Endothelial cell of umbilical vein (primary cell): ENCODE measurements at regions not wholly inside any gene's neighbourhood (a gene's known extent, or its start where the extent isn't known, plus 50 kb on each side); places are given as distances from the start of the nearest gene placed in this dataset.

ENCODE experiments used
- BruUV-seq: library from RNA; stranded (reverse); fragments of 400-500 nt; replicated peaks from 2 replicates; lab custom pipeline; 2021; lab: Mats Ljungman, UMichigan
- CTCF ChIA-PET: fragments of 300-600, 350-600 bp; sonication (Branson Sonifier 250); formaldehyde crosslinking; loops from one replicate; lab custom pipeline; 2021; ENCODE audit warnings: antibody characterized with exemption, inconsistent platforms; lab: Charles Lee
- POLR2A ChIA-PET: fragments of 300-600, 350-600 bp; sonication (Branson Sonifier 250); formaldehyde crosslinking; loops from one replicate; lab custom pipeline; 2021; ENCODE audit warnings: antibody characterized with exemption, inconsistent platforms; lab: Charles Lee
- DNase-seq: peaks from one replicate; pipeline ENCODE4 v3.0.0-alpha.2; 2011; ENCODE audit warnings: low read depth, low spot score
- FAIRE-seq: peaks from 2 replicates; lab custom pipeline; 2011; peaks lifted over from hg19 to GRCh38; lab: Jason Lieb, UNC
- H2AFZ ChIP-seq: 2 replicates; pipeline ENCODE4 v1.6.0; 2012; ENCODE audit warnings: low read depth, low read length, control low read depth, inconsistent platforms
- H3K27ac ChIP-seq: 2 replicates; pipeline ENCODE4 v1.5.1; 2011; ENCODE audit warnings: low read depth, mild to moderate bottlenecking, control low read depth, low read length, moderate library complexity; ENCODE audit not compliant: insufficient read depth
- H3K27me3 ChIP-seq, 2 experiments: 2 replicates each; pipeline versions ENCODE4 v1.6.0 to v1.6.1; 2011; ENCODE audit warnings: low read length in 2 of 2, mixed read lengths in 1 of 2; ENCODE audit not compliant: control insufficient read depth in 2 of 2, insufficient read depth in 2 of 2
- H3K36me3 ChIP-seq, 2 experiments: 2 replicates in 1 of 2; 3 replicates in 1 of 2; pipeline ENCODE4 v1.5.1; 2011; ENCODE audit warnings: low read length in 2 of 2, mild to moderate bottlenecking in 1 of 2, moderate library complexity in 1 of 2; ENCODE audit not compliant: control insufficient read depth in 2 of 2, insufficient read depth in 2 of 2; ENCODE audit errors: extremely low read depth in 1 of 2
- H3K4me1 ChIP-seq: 3 replicates; pipeline ENCODE4 v1.5.1; 2011; ENCODE audit warnings: mild to moderate bottlenecking, low read length; ENCODE audit not compliant: control insufficient read depth, insufficient read depth; ENCODE audit errors: extremely low read depth
- H3K4me2 ChIP-seq: 2 replicates; pipeline ENCODE4 v1.6.1; 2011; ENCODE audit warnings: low read length, control low read depth, mixed read lengths; ENCODE audit not compliant: insufficient read depth
- H3K4me3 ChIP-seq, 3 experiments: fragments of 200-600 bp in 1 of 3; sonication (generic), shearing (Covaris generic) in 1 of 3; replicated peaks in 1 of 3; 2 replicates each; pipeline ENCODE4 v1.5.1; 2011 to 2016; ENCODE audit warnings: control low read depth in 3 of 3, low read length in 3 of 3, mild to moderate bottlenecking in 2 of 3, inconsistent platforms in 1 of 3, low read depth in 1 of 3, moderate library complexity in 1 of 3; ENCODE audit not compliant: insufficient read depth in 1 of 3
- H3K79me2 ChIP-seq: 2 replicates; pipeline ENCODE4 v1.6.0; 2012; ENCODE audit warnings: low read length, inconsistent platforms; ENCODE audit not compliant: control insufficient read depth, insufficient read depth
- H3K9ac ChIP-seq: replicated peaks from 2 replicates; pipeline ENCODE3; 2011; ENCODE audit warnings: low read length, control low read depth; ENCODE audit not compliant: insufficient read depth; ENCODE audit errors: extremely low read depth
- H3K9me1 ChIP-seq: replicated peaks from 3 replicates; pipeline ENCODE4 v1.6.0; 2011; ENCODE audit warnings: mild to moderate bottlenecking, low read length; ENCODE audit not compliant: control insufficient read depth, insufficient read depth; ENCODE audit errors: extremely low read depth
- H3K9me3 ChIP-seq: replicated peaks from 2 replicates; pipeline ENCODE4 v1.5.1; 2012; ENCODE audit warnings: low read length, inconsistent platforms; ENCODE audit not compliant: control insufficient read depth, insufficient read depth
- H4K20me1 ChIP-seq: replicated peaks from 2 replicates; pipeline ENCODE3; 2011; ENCODE audit warnings: mild to moderate bottlenecking, low read length; ENCODE audit not compliant: control insufficient read depth, insufficient read depth; ENCODE audit errors: extremely low read depth
- EZH2 ChIP-seq: IDR thresholded peaks from 2 replicates; pipeline ENCODE4 v1.6.1; 2012; ENCODE audit warnings: borderline replicate concordance, low read depth, mild to moderate bottlenecking, moderate library complexity, low read length, inconsistent platforms; ENCODE audit not compliant: severe bottlenecking
- FOS ChIP-seq: IDR thresholded peaks from 2 replicates; pipeline ENCODE4 v1.6.1; 2011; ENCODE audit warnings: mild to moderate bottlenecking, low read length, moderate library complexity, borderline replicate concordance; ENCODE audit not compliant: insufficient read depth
- GATA2 ChIP-seq: IDR thresholded peaks from 2 replicates; pipeline ENCODE4 v1.7.0; 2011; ENCODE audit warnings: low read depth, mild to moderate bottlenecking, moderate library complexity, mixed read lengths, low read length; ENCODE audit not compliant: insufficient read length, insufficient read depth
- JUN ChIP-seq: IDR thresholded peaks from 2 replicates; pipeline ENCODE4 v1.6.1; 2011; ENCODE audit warnings: borderline replicate concordance, low read depth; ENCODE audit not compliant: insufficient read length, insufficient read depth
- MYC ChIP-seq: IDR thresholded peaks from one replicate; pipeline ENCODE4 v1.6.1; 2011; ENCODE audit warnings: mild to moderate bottlenecking, low read depth, low read length
- POLR2A ChIP-seq: IDR thresholded peaks from 2 replicates; pipeline ENCODE4 v1.6.1; 2012; ENCODE audit warnings: low read depth, mild to moderate bottlenecking, control low read depth, low read length
- POLR2AphosphoS5 ChIP-seq: IDR thresholded peaks from 2 replicates; pipeline ENCODE4 v1.6.1; 2012; ENCODE audit warnings: low read depth, mild to moderate bottlenecking, control low read depth, low read length, moderate library complexity; ENCODE audit not compliant: insufficient read depth
- dilution Hi-C: fragments of 300-500 bp; cut with MboI; formaldehyde crosslinking; loops from one replicate; pipeline ENCODE4 v1.15.0; 2019; ENCODE audit warnings: low sequenced_read_pairs; ENCODE audit not compliant: extremely low pct_ligation_motif_present
- intact Hi-C: fragments of 100-400 bp; cut with micrococcal nuclease; formaldehyde crosslinking; loops from one replicate; pipeline ENCODE4 v1.10.0; 2022
- TF ChIP-seq, protein P1 (sequence below), 2 donors: IDR thresholded peaks; 1 replicate in 1 of 2; 2 replicates in 1 of 2; pipeline ENCODE4 v1.5.1; 2011; ENCODE audit warnings: low read length in 2 of 2, mild to moderate bottlenecking in 2 of 2, moderate library complexity in 2 of 2, control low read depth in 1 of 2, inconsistent platforms in 1 of 2, low read depth in 1 of 2; ENCODE audit not compliant: insufficient read depth in 1 of 2; ENCODE audit errors: extremely low read depth in 1 of 2
- TF ChIP-seq, protein P2 (sequence below): IDR thresholded peaks from 2 replicates; pipeline ENCODE4 v1.6.1; 2011; ENCODE audit not compliant: insufficient read depth, insufficient read length

DNA sequence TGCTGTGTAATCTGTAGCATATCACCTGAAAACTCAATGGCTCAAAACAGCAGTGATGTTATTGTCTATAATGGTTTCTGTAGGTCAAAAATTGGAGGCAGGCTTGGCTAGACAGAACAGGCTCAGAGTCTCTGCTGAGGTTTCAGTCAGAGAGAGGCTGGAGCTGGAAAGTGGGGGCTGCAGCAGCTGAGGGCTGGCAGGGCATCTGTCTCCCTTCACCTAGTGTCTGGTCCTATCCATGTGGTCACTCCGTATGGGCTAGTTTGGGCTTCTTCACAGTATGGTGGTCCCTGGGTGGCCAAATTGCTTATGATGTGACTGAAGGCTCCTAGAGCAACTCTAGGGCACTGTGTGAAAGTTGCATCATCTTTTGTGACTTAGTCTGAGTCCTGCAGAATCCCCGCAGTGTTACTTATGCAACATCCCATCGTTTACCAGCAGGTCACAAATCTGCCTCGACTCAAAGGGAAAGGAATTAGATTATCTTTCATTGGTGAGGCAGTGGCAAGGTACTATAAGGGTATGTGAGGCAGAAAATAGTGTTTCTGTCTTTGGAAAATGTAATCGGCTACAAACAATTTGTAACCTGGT is 497.0 kb downstream of the EPHA7 start:
- no peak overlapping the region for H2AFZ ChIP-seq
- dilution Hi-C loops = no loop called here
- ChIA-PET POLR2A (no interaction called here), CTCF (no interaction called here)
- H3K9me1 ChIP-seq = no peaks in the 10 kb centered on the region
- intact Hi-C loops = no loop called here
- H3K9me3 ChIP-seq = no peaks in the 10 kb centered on the region
- no peak overlapping the region for H3K9ac ChIP-seq
- H4K20me1 ChIP-seq = no peaks in the 10 kb centered on the region
- no peak overlapping the region for H3K4me3 ChIP-seq
- H3K27me3 ChIP-seq = no peaks in the 10 kb centered on the region
- no peaks in the 10 kb centered on the region for H3K36me3 ChIP-seq
- TF ChIP-seq, protein P1, sequence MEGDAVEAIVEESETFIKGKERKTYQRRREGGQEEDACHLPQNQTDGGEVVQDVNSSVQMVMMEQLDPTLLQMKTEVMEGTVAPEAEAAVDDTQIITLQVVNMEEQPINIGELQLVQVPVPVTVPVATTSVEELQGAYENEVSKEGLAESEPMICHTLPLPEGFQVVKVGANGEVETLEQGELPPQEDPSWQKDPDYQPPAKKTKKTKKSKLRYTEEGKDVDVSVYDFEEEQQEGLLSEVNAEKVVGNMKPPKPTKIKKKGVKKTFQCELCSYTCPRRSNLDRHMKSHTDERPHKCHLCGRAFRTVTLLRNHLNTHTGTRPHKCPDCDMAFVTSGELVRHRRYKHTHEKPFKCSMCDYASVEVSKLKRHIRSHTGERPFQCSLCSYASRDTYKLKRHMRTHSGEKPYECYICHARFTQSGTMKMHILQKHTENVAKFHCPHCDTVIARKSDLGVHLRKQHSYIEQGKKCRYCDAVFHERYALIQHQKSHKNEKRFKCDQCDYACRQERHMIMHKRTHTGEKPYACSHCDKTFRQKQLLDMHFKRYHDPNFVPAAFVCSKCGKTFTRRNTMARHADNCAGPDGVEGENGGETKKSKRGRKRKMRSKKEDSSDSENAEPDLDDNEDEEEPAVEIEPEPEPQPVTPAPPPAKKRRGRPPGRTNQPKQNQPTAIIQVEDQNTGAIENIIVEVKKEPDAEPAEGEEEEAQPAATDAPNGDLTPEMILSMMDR (IDR thresholded peaks at IDR 0.05; ENCODE audit: extremely low read depth in 1 of 2, insufficient read depth in 1 of 2, low read depth in 1 of 2, low read length in 2 of 2) = no peak
- TF ChIP-seq GATA2 = no peak
- TF ChIP-seq JUN = no peak
- no peak for TF ChIP-seq MYC
- no peak for TF ChIP-seq FOS
- no peak for TF ChIP-seq POLR2A
- no peak for TF ChIP-seq POLR2AphosphoS5
- TF ChIP-seq EZH2 = no peak
- TF ChIP-seq, protein P2, sequence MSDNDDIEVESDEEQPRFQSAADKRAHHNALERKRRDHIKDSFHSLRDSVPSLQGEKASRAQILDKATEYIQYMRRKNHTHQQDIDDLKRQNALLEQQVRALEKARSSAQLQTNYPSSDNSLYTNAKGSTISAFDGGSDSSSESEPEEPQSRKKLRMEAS = no peak
- H3K27ac ChIP-seq = no peak overlapping the region
- FAIRE-seq (no peak), DNase-seq (no peak)
- no peak overlapping the region for H3K4me2 ChIP-seq
- H3K79me2 ChIP-seq = no peaks in the 10 kb centered on the region
- no peaks in the 10 kb centered on the region for H3K4me1 ChIP-seq
- BruUV-seq = no TSS peak
